Heart left ventricle (tissue), 16 donors: ENCODE measurements at regions not wholly inside any gene's neighbourhood (a gene's known extent, or its start where the extent isn't known, plus 50 kb on each side); places are given as distances from the start of the nearest gene placed in this dataset.

Source experiments
- ATAC-seq, 4 donors: fragments of 200-7000 bp; cut with Tn5 transposase; one replicate each; pipeline ENCODE4 v1.9.1; 2020 to 2022; ENCODE audit warnings: moderate library complexity in 4 of 4, mild to moderate bottlenecking in 3 of 4, moderate number of reproducible peaks in 1 of 4
- DNase-seq, 5 donors: peaks; one replicate each; pipeline ENCODE4 v3.0.0-alpha.2; 2020
- H3K27ac ChIP-seq, 12 donors: fragments of 200-600 bp; sonication (generic) in 4 of 12; one replicate each; pipeline versions ENCODE4 v1.5.0 to v1.8.0; 2016 to 2022; ENCODE audit warnings: mild to moderate bottlenecking in 2 of 12
- H3K27me3 ChIP-seq, 9 donors: fragments of 200-600 bp; sonication (generic) in 2 of 9; one replicate each; pipeline versions ENCODE4 v1.5.1 to v1.8.0; 2016 to 2022; ENCODE audit warnings: mild to moderate bottlenecking in 3 of 9
- H3K36me3 ChIP-seq, 9 donors: fragments of 200-600 bp; sonication (generic) in 2 of 9; one replicate each; pipeline versions ENCODE4 v1.5.0 to v1.8.0; 2018 to 2022; ENCODE audit warnings: mild to moderate bottlenecking in 2 of 9
- H3K4me1 ChIP-seq, 12 donors: fragments of 200-600 bp; sonication (generic) in 4 of 12; one replicate each; pipeline versions ENCODE4 v1.5.0 to v1.8.0; 2016 to 2022; ENCODE audit warnings: mild to moderate bottlenecking in 3 of 12
- H3K4me3 ChIP-seq, 12 donors: fragments of 200-600 bp; sonication (generic) in 4 of 12; one replicate each; pipeline versions ENCODE4 v1.5.0 to v1.8.0; 2017 to 2022; ENCODE audit warnings: mild to moderate bottlenecking in 9 of 12, moderate library complexity in 4 of 12
- H3K9me3 ChIP-seq, 12 donors: fragments of 200-600 bp; sonication (generic) in 4 of 12; one replicate each; pipeline versions ENCODE4 v1.5.0 to v1.8.0; 2016 to 2022; ENCODE audit warnings: mild to moderate bottlenecking in 1 of 12
- POLR2A ChIP-seq, 2 donors: fragments of 450-650 bp; IDR thresholded peaks; one replicate each; pipeline ENCODE4 v1.6.1; 2017; ENCODE audit warnings: antibody characterized with exemption in 2 of 2, mild to moderate bottlenecking in 2 of 2, moderate library complexity in 2 of 2
- WGBS, 4 donors: extraction: QIAGEN DNeasy Blood & Tissue Kit in 2 of 4; methylation state at CpG; one replicate each; pipeline versions ENCODE4 v1.1.5 to v1.1.7; 2013 to 2018; 5-methylcytosine and 5-hydroxymethylcytosine counted together
- intact Hi-C, 10 donors: fragments of 100-400 bp; cut with DNase I; formaldehyde crosslinking; loops; one replicate each; pipeline versions ENCODE4 v1.11.1 to v1.14.2; 2022
- TF ChIP-seq, protein P1 (sequence below), 12 donors: fragments of 200-600 bp; sonication (generic) in 4 of 12; IDR thresholded peaks; one replicate each; pipeline versions ENCODE4 v1.5.0 to v1.8.0; 2018 to 2022; ENCODE audit warnings: antibody characterized with exemption in 12 of 12, mild to moderate bottlenecking in 5 of 12
- donor health status: ischemic (EF 13 %, LVEDD 7.1; RV severe dilation, severe dysfunction).
- donor health status: healthy with polysubstance abuse.
- donor health status: DM: no; HTN: yes; CAD: no.
- donor health status: DM: no; HTN: no; CAD: no.
- donor health status: ischemic (EF 25% LVEDD 6.9; RV normal size, moderate dysfunction).
- donor health status: ischemic (EF 25% LVEDD 5.7; RV mildly dilated, moderate dysfunction).
- donor health status: healthy.
- donor health status: DM: yes; HTN: yes; CAD: no.
- donor health status: ischemic (EF 35%, LVEDD 5.7; RV mildly dilated, moderate dysfunction).
- donor health status: nonischemic (EF 11% LVEDD 7.7; RV severe dilation, severe dysfunction).
- donor health status: DM: yes; HTN: yes; CAD: no.
- donor health status: PGD.
- donor health status: ischemic (EF 29% LVEDD 5.4; RV normal size, mild dysfunction).
- donor health status: nonischemic (EF 23%, LVEDD 6.1; RV moderate dilation, normal function).

DNA sequence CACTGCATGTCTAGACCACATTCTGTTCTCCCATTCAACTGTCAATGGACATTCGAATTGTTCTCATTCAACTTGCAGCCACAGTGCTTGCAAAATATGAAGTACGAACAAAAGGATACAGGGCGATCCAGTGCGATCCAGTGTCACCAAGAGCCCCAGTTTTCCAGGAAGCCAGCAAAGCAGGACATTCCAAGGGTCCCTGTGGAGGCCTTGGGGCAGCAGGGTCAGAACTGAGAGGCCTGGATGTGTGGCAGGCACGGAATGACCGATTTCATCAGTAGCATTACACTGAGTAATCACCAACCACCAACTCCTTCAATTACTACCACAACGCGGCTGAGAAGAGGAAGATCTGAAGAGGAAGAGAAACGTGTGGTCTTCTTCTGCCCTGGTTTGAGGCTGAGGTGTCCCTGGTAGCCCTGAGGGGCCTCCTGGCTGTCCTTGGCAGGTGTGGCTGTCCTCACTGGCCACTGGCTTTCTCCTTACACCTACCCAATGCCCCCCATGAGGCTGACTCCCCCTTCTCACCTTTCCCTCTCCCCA, 172.7 kb upstream of the FHL2 start:
- Histone ChIP-seq H3K4me1 (peaks cover 0 to 21% (median 3%) of the 10 kb centered on the region in 12 donors), H3K4me3 (no peak overlapping the region), H3K9me3 (no peaks in the 10 kb centered on the region), H3K36me3 (no peaks in the 10 kb centered on the region), H3K27ac (peak overlapping the region in 1 of 12 donors; percentile 42), H3K27me3 (peaks cover 0 to 4% (median 0%) of the 10 kb centered on the region in 9 donors)
- 58 to 77% (median 64%) methylated on average over 8 to 9 of the region's 9 CpGs for WGBS, 4 donors
- peak in 2 of 4 donors; percentile 23 to 30 for ATAC-seq
- TF ChIP-seq POLR2A (IDR thresholded peaks at IDR 0.05): no peak
- intact Hi-C loops: loop anchor here in 6 of 10 donors (10.0 kb wide), 5 partner anchors 173 to 513 kb away; partner anchors contain the start of gene NCK2 (in 5 of the 6)
- DNase-seq: peak in 2 of 5 donors; percentile 50 to 52

DNA sequence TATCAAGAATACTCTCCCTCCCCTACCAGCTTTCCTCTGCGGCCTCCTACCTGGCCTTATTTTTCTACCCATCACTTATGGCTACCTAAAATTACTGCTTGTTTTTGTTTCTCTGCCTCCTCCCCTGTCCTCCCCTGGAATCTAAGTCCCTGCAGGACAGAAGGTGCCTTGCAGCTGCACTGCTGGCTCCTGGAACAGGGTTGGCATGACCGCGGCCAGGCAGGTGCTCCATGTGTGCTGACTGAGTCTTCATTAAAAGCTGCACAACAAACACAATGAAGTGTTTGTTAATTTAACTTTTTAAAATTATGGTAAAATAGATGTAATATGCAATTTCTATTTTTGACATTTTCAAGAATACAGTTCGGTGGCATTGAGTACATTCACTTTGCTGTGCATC, 171.9 kb upstream of the FHL2 start:
- no peak for ATAC-seq

DNA sequence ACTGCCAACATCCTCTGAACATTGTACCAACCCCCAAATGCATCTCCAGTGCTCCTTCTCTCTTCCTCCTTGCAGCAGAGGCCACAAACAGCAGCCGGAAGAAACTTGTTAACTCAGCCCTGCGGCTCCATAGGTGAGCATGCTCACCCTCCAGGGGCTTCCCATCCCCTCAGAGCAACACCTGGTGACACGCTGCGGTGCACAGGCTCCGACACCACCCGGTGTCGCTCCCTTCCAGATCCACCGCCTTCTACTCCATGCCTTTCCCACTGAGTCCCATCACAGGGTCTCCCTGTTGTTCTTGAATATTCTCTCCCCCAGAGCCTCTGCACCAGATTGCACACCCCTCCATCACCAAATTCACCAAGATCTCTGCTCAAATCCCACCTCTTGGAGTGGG, 171.5 kb upstream of the FHL2 start:
- Histone ChIP-seq H3K9me3 (no peaks in the 10 kb centered on the region), H3K27me3 (peaks cover 0 to 4% (median 0%) of the 10 kb centered on the region in 9 donors), H3K27ac (no peak overlapping the region), H3K36me3 (no peaks in the 10 kb centered on the region), H3K4me3 (no peak overlapping the region), H3K4me1 (peaks cover 0 to 11% (median 0%) of the 10 kb centered on the region in 12 donors)
- ATAC-seq (no peak), DNase-seq (no peak)
- intact Hi-C loops: loop anchor here in 6 of 10 donors (10.0 kb wide), 5 partner anchors 174 to 514 kb away; partner anchors contain the start of gene NCK2 (in 5 of the 6)
- no peak for TF ChIP-seq POLR2A (IDR thresholded peaks at IDR 0.05)
- TF ChIP-seq, protein P1, sequence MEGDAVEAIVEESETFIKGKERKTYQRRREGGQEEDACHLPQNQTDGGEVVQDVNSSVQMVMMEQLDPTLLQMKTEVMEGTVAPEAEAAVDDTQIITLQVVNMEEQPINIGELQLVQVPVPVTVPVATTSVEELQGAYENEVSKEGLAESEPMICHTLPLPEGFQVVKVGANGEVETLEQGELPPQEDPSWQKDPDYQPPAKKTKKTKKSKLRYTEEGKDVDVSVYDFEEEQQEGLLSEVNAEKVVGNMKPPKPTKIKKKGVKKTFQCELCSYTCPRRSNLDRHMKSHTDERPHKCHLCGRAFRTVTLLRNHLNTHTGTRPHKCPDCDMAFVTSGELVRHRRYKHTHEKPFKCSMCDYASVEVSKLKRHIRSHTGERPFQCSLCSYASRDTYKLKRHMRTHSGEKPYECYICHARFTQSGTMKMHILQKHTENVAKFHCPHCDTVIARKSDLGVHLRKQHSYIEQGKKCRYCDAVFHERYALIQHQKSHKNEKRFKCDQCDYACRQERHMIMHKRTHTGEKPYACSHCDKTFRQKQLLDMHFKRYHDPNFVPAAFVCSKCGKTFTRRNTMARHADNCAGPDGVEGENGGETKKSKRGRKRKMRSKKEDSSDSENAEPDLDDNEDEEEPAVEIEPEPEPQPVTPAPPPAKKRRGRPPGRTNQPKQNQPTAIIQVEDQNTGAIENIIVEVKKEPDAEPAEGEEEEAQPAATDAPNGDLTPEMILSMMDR (IDR thresholded peaks at IDR 0.05): no peak
- 92 to 96% (median 95%) methylated on average over 8 of the region's 8 CpGs for WGBS, 4 donors

More for the DNA sequence above, 171.9 kb upstream of the FHL2 start:
- Histone ChIP-seq H3K27me3 (peaks cover 0 to 4% (median 0%) of the 10 kb centered on the region in 9 donors), H3K36me3 (no peaks in the 10 kb centered on the region), H3K4me3 (no peak overlapping the region), H3K27ac (no peak overlapping the region), H3K9me3 (no peaks in the 10 kb centered on the region), H3K4me1 (peaks cover 0 to 15% (median under 1%) of the 10 kb centered on the region in 12 donors)
- intact Hi-C loops: loop anchor here in 6 of 10 donors (10.0 kb wide), 5 partner anchors 174 to 514 kb away; partner anchors contain the start of gene NCK2 (in 5 of the 6)
- TF ChIP-seq, protein P1 (IDR thresholded peaks at IDR 0.05): no peak
- no peak for TF ChIP-seq POLR2A (IDR thresholded peaks at IDR 0.05)
- DNase-seq: no peak
- WGBS, 4 donors: 97 to 98% (median 98%) methylated on average over 4 of the region's 4 CpGs

DNA sequence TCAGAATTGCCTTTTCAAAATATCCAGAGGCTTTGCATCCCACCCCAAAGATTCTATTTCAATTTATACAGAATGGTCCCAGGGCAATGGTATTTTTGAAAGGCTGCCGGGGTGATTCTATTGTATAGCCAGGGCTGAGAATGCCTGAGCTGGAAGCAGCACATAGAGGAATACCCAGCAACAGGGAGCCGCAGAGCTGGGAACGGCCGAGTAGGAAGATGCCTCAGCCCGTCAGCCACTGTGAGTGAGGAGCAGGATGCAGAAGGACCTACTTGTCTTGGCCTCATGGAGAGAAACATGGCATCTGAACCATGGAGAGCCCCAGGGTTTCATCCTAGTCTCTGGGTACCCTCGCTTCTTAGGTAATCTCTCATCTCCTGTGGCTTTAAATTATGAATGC, 170.8 kb upstream of the FHL2 start:
- TF ChIP-seq, protein P1 (IDR thresholded peaks at IDR 0.05): no peak
- no peak for TF ChIP-seq POLR2A (IDR thresholded peaks at IDR 0.05)
- DNase-seq: no peak
- Histone ChIP-seq H3K36me3 (no peaks in the 10 kb centered on the region), H3K4me1 (peaks cover 0 to 11% (median 0%) of the 10 kb centered on the region in 12 donors), H3K27ac (no peak overlapping the region), H3K9me3 (no peaks in the 10 kb centered on the region), H3K27me3 (peaks cover 0 to 4% (median 0%) of the 10 kb centered on the region in 9 donors), H3K4me3 (no peak overlapping the region)
- WGBS, 4 donors: 83 to 98% (median 94%) methylated on average over 6 of the region's 6 CpGs
- no peak for ATAC-seq
- intact Hi-C loops: loop anchor here in 6 of 10 donors (10.0 kb wide), 5 partner anchors 175 to 515 kb away; partner anchors contain the start of gene NCK2 (in 5 of the 6)
